ENCODE measurements at regions not wholly inside any gene's neighbourhood (a gene's known extent, or its start where the extent isn't known, plus 50 kb on each side); places are given as distances from the start of the nearest gene placed in this dataset.

DNA sequence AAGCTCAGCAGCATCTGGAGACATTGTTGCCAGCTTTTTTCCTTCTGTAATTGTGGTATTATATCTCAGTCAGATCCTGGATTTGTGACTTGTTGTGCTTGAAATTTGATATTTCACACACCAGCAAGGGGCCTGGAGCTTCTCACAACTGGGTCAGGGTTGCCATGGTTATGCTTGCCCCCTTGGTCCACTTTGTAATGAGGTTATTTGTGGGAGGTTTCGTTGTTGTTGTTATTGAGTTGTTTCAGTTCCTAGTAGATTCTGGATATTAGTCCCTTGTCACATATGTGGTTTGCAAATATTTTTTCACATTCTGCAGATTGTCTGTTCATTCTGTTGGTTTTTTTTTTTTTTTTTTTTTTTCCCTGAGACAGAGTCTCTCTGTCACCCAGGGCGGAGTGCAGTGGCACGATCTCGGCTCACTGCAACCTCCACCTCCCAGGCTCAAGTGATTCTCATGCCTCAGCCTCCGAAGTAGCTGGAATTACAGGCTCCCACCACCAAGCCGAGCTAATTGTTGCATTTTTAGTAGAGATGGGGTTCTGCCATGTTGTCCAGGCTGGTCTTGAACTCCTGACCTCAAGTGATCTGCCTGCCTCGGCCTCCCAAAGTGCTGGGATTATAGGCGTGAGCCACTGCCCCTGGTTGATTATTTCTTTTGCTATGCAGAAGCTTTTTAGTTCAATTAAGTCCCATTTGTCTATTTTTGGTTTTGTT lies 80.6 kb upstream of the ETV6 start:
- H3K4me3 ChIP-seq, result no peak overlapping the region
- no peak overlapping the region for H3K27ac ChIP-seq
- DNase-seq, result no peak
- intact Hi-C loops (cut with DNase I; ENCODE audit: low total_unique reads), result no loop called here
- H3K4me1 ChIP-seq, result no peaks in the 10 kb centered on the region
- no peak for TF ChIP-seq POLR2A (IDR thresholded peaks at IDR 0.05)
- TF ChIP-seq, protein P1, sequence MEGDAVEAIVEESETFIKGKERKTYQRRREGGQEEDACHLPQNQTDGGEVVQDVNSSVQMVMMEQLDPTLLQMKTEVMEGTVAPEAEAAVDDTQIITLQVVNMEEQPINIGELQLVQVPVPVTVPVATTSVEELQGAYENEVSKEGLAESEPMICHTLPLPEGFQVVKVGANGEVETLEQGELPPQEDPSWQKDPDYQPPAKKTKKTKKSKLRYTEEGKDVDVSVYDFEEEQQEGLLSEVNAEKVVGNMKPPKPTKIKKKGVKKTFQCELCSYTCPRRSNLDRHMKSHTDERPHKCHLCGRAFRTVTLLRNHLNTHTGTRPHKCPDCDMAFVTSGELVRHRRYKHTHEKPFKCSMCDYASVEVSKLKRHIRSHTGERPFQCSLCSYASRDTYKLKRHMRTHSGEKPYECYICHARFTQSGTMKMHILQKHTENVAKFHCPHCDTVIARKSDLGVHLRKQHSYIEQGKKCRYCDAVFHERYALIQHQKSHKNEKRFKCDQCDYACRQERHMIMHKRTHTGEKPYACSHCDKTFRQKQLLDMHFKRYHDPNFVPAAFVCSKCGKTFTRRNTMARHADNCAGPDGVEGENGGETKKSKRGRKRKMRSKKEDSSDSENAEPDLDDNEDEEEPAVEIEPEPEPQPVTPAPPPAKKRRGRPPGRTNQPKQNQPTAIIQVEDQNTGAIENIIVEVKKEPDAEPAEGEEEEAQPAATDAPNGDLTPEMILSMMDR (IDR thresholded peaks at IDR 0.05), result no peak
- no peaks in the 10 kb centered on the region for H3K36me3 ChIP-seq
- no peaks in the 10 kb centered on the region for H3K9me3 ChIP-seq
- no peaks in the 10 kb centered on the region for H3K27me3 ChIP-seq

DNA sequence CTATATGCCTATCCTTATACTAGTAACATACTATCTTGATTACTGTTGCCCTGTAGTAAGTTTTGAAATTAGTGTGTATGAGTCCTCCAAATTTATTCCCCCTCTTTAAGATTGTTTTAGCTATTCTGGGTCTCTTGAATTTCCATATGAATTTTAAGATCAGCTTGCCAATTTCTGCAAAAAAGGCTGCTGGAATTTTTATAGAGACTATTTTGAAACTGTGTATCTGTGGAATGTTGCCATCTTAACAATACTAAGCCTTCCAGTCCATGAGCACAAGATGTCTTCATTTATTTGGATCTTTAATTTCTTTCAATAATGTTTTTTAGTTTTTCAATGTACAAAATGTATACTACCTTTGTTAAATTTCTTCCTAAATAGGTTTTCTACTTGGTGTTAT lies 79.8 kb upstream of the ETV6 start:
- no peak overlapping the region for H3K4me3 ChIP-seq
- no peak for DNase-seq
- no peaks in the 10 kb centered on the region for H3K27me3 ChIP-seq
- TF ChIP-seq, protein P1 (IDR thresholded peaks at IDR 0.05), result no peak
- no peak for TF ChIP-seq POLR2A (IDR thresholded peaks at IDR 0.05)
- H3K27ac ChIP-seq, result no peak overlapping the region
- no peaks in the 10 kb centered on the region for H3K4me1 ChIP-seq
- intact Hi-C loops (cut with DNase I; ENCODE audit: low total_unique reads), result no loop called here
- H3K36me3 ChIP-seq, result no peaks in the 10 kb centered on the region
- no peaks in the 10 kb centered on the region for H3K9me3 ChIP-seq

DNA sequence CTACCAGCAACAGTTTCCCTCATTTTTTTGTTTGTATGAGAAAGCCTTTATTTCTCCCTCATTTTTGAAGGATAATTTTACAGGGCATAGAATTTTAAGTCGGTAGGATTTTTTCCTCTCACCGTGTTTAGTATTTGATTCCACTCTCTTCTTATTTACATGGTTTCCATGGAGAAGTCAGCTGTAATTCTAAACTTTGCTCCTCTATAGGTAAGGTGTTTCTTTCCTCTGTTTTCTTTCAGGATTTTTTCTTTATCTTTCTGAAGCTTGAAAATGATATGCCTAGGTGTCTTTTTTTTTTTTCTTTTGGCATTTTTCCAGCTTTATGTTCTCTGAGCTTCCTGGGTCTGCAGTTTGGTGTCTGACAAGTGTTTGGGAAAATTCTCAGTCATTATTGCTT lies 75.6 kb upstream of the ETV6 start:
- Histone ChIP-seq H3K27me3 (no peaks in the 10 kb centered on the region), H3K9me3 (no peaks in the 10 kb centered on the region), H3K4me3 (no peak overlapping the region), H3K36me3 (no peaks in the 10 kb centered on the region), H3K4me1 (no peaks in the 10 kb centered on the region), H3K27ac (no peak overlapping the region)
- TF ChIP-seq POLR2A (IDR thresholded peaks at IDR 0.05), result no peak
- TF ChIP-seq, protein P1 (IDR thresholded peaks at IDR 0.05), result no peak
- DNase-seq, result no peak
- intact Hi-C loops (cut with DNase I; ENCODE audit: low total_unique reads), result no loop called here

DNA sequence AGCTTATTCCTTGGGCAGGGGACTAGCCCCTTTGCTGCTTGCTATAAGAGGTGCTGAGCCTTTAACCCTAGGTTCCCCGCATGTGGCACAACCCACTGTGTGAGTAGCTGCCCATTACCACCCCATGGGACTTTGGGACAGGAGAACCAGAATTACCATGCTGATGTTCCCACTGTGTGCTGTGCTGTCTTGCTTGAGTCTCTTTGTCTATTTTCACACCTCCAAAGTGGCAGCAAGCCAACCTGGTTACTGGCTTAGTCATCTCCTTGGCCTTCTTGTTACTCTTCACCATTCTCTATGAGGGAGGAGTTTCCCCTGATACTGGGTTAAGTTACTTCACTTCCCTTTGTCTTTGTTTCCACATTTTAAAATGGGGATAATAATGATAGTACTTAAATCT lies 73.4 kb upstream of the ETV6 start:
- no peaks in the 10 kb centered on the region for H3K9me3 ChIP-seq
- intact Hi-C loops (cut with DNase I; ENCODE audit: low total_unique reads), result loop anchor here (5.0 kb wide), 1 partner anchor 456 kb away; no protein-coding TSS in a partner anchor
- no peaks in the 10 kb centered on the region for H3K4me1 ChIP-seq
- no peak overlapping the region for H3K27ac ChIP-seq
- no peak for TF ChIP-seq POLR2A (IDR thresholded peaks at IDR 0.05)
- TF ChIP-seq, protein P1 (IDR thresholded peaks at IDR 0.05), result no peak
- no peaks in the 10 kb centered on the region for H3K36me3 ChIP-seq
- DNase-seq, result no peak
- no peak overlapping the region for H3K4me3 ChIP-seq
- H3K27me3 ChIP-seq, result no peaks in the 10 kb centered on the region

DNA sequence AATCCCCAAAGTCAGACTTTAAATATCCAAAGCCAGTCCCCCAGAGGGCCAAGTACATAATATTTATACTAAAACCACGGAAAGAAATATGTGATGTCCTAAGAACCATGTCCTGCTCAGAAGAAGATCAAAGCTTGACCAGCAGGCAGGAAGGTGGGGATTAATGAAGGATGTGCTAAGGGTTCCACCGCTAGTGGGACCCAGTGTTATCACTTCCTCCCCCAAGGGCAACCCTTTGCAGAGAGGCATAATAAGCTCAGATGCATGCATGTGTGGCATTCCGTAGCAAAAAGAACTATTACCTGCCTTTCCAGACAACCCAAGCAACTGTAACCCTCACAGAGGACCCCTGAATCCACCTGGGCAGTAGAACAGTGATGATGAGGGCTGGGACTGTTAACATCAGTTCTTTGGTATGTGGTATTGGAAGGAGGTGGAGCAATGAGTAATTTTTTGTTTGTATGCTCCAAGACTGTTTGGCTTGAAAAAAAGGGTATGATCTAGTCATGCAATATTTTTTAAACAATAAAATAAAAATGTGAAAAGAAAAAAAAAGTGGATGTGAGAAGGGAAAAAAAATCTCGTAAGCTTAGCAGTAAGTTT lies 71.7 kb upstream of the ETV6 start:
- no peaks in the 10 kb centered on the region for H3K4me1 ChIP-seq
- no peaks in the 10 kb centered on the region for H3K9me3 ChIP-seq
- DNase-seq, result no peak
- intact Hi-C loops (cut with DNase I; ENCODE audit: low total_unique reads), result loop anchor here (5.0 kb wide), 1 partner anchor 455 kb away; no protein-coding TSS in a partner anchor
- H3K27me3 ChIP-seq, result no peaks in the 10 kb centered on the region
- no peak for TF ChIP-seq POLR2A (IDR thresholded peaks at IDR 0.05)
- TF ChIP-seq, protein P1 (IDR thresholded peaks at IDR 0.05), result no peak
- H3K36me3 ChIP-seq, result no peaks in the 10 kb centered on the region
- H3K4me3 ChIP-seq, result no peak overlapping the region
- no peak overlapping the region for H3K27ac ChIP-seq
